ENCODE measurements at regions not wholly inside any gene's neighbourhood (a gene's known extent, or its start where the extent isn't known, plus 50 kb on each side); places are given as distances from the start of the nearest gene placed in this dataset.
A peak's percentile ranks its signal among the peaks of the same experiment; 100 is the strongest.
"Not testable (repeated sequence)": the region's sequence is repeated elsewhere in the genome, so short reads cannot be mapped to it uniquely, and the experiment has no call there.

DNA sequence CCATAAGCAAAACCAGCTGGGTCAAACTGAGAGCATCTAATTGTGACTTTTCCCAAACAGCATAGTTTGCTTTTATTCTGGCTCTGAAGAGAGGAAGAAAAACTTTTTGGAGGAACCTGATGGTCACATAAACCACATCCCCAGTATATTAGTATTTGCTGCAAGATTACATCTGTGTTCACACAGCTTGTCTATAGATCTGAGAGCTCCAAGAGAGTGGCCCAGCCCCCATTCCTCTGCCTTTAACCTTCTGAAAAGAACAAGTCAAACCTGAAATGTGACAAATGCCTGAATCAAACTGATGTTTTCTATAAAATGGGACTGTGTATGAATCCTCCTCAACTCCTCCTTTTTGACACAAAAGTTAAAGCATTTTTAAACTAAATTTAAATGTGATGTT, 435.2 kb downstream of the ZNF479 start:
- not testable (repeated sequence) for DNase-seq

DNA sequence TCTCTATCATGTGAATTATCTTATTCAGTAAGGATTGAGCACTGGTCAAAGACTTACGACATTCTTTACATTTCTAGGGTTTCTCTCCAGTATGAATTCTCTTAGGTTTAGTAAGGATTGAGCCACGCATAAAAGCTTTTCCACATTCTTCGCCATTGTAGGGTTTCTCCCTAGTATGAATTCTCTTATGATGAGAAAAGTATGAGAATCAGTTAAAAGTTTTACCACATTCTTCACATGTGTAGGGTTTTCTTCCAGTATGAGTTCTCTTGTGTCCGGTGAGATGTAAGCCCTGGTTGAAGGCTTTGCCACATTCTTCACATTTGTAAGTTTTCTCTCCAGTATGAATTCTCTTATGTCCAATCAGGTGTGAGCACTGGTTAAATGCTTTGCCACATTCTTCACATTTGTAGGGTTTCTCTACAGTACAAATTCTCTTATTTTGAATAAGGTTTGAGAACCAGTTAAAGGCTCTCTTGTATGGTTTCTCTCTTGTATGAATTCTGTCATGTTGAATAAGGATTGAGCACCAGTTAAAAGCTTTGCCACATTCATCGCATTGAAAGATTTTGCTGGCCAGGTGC, 445.9 kb downstream of the ZNF479 start:
- no peak for DNase-seq

DNA sequence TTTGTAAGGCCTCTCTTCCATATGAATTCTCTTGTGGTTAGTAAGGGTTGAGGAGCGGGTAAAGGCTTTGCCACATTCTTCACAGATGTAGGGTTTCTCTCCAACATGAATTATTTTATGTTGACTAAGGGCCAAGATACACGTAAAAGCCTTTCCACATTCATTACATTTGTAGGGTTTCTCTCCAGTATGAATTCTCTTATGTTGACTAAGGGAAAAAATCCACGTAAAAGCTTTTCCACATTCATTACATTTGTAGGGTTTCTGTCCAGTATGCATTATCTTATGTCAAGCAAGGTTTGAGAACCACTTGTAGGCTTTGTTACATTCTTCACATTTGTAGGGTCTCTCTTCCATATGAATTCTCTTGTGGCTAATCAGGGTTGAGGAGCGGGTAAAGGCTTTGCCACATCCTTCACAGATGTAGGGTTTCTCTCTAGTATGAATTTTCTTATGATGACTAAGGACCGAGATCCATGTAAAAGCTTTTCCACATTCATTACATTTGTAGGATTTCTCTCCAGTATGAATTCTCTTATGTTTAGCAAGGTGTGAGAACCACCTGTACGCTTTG, 493.0 kb downstream of the ZNF479 start:
- DNase-seq: no peak

DNA sequence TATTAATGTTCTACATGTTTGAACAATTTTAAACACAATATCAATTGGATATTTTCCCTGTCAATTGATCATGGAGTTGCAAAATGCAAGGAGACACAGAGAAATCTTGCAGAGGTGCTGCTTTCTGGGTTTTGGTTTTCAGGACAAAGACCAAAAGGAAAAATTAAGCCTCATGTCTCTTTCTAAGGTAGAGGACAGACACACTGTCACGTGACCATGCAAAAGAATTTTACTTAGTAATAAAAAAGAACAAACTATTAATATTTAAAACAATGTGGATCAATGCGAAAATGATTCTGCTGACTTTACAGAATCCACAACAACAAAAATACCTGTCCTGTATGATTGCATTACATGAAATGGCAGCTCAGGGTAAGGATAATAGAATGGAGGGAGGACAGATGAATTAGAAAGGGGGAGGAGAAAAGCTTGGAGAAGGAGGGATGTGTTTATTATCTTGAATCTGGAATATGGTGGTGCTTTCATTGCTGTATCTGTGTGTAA, 493.7 kb upstream of the NUPR2 start:
- no peak for DNase-seq

DNA sequence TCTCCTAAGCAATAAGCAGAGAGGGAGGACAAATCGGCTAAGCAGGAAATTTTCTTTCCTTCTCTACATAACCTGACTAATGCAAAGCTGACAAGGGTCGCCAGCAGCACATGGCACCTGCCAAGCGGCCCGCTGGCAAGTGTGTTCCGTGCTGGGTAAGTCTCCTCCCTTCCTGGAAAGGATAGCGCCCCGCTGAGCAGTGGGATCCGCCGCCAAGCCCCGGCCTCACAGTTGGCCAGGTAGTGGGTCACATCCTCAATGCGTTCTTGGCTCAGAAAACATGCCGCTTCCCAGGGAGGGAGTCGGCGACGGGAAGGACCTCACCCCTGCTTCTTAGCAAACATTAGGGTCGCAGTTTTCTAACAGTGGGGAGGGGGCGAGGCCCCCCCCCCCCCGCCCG, 488.9 kb upstream of the NUPR2 start:
- no peak for DNase-seq

DNA sequence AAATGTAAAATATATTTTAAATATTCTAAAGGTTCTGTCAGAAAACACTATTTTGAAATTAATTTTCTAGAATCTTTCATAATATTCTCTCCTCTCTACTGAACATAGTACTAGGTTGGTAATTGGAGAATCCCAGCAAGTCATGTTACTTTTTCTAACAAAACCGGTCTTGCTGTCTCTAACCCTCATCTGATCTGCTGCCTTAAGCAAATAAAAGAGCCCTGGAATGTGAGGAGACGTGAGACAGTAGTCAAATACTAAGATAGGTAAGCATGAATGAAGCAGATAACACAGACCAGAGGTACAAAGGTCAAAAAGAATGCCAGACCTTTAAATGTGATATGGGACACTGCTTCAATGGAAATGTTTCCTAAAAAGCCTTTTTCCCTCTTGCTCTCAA, 462.4 kb upstream of the NUPR2 start:
- no peak for DNase-seq

DNA sequence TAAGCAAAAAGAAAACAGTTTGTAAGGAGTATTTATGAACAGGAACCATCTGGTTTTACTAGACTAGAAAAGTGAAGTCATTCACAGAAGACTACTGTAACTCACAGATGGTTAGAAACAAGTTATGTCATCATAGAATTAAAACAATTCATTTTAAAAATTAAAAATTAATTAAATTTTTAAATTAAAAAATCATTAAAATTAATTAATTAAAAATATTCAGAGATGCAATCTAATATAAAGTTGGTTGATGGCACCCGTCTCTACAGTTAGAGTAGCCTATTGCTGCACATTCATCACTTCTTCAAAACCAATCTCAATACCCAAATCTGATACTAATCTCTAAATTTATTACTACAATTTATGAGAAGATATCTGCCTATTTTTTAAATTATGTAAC, 454.8 kb upstream of the NUPR2 start:
- no peak for DNase-seq

DNA sequence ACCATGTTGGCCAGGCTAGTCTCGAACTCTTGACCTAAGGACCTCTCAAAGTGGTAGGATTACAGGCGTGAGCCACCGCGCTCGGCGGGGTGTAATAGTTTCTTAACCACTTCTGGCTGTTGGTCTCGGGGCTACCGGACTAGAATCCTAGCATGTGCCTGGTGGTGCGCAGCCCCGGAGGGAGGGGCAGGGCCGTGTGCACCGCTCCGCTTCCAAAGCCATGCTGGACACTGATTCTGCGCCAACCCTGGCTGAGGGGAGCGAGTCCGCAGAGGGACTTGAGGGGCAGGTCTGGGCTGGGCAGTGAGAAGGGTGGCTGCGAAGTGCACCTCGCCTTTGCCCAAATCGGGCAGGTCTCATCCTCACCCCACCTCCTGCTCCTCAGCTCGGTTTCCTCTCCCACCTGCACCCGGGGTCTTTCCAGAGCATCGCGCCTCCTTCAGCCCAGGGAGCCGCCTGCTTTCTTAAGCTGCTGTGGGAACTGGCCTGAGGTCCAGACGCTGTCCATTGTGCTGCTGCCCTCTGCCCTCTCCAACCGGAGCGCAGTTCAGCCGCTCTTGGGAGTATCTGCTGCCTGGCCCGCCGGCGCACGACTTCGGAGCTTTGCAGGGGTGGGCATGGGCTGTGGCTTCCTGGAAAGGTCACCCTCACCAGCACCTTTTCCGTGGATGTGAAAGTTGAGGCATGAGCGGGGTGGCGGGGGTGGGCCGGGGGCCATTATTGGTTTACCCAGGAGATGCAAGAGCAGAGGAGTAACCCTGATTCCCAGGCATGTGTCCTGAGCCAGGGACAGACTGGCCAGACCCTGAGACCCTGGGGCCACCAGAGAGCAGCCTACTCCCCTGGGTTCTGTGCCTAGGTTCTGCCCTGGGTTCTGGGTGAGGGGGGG, 422.6 kb upstream of the NUPR2 start:
- no peak for DNase-seq

DNA sequence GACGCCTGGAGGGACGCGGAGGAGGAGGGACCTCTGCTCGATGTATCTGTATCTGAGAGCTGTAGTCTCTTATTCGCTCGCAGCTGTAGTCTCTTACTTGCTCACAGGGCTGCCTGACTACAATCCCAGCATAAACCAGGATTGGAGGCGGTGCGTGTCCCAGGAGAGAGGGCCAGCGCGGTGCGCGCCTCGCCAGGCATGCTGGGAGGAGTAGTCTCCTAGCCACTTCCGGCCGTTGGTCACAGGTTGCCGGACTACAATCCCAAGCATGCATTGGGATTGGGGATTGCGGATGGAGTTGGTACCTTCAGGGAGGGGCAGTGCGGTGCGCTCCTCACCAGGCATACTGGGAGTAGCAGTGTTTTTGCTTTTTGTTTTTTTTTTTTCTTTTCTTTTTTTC, 421.7 kb upstream of the NUPR2 start:
- DNase-seq: no peak

DNA sequence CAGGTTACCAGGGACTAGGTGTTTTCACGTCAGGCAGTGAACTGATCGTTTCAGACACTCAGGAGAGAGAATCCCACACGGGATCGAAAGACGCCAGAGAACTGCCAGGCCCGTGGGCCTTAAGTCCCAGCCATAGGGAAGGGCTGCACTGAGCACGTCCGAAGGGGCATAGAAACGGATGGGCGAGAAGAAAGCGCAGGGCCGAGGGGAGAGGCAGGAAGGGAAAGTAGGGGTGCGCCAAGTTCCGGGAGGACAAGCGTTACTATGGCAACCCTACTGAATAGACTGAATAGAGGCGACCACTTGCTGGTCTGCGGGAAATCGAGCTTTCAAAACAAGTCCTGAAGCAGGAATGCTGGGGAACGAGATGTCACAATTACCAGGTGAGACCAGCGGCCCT, 421.3 kb upstream of the NUPR2 start:
- no peak for DNase-seq

DNA sequence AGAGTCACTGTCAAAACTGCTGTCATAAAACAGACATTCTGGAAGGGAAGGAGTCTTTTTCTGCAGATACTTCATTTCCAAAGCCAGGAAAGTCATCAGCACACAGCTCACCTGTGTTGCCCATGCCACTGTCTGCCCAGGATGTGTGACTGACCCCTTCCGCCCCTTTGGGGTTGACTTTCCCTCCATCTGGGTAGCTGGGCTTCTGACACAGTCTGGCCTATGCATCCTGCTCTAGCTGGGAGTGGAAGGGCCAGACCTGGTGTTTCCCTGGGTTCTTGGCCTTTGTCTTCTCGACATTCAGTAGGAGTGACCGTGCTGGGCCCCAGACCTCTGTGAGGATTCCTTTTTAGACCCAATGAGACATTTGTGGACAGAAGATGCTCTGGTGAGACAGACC, 378.9 kb upstream of the NUPR2 start:
- DNase-seq: no peak

DNA sequence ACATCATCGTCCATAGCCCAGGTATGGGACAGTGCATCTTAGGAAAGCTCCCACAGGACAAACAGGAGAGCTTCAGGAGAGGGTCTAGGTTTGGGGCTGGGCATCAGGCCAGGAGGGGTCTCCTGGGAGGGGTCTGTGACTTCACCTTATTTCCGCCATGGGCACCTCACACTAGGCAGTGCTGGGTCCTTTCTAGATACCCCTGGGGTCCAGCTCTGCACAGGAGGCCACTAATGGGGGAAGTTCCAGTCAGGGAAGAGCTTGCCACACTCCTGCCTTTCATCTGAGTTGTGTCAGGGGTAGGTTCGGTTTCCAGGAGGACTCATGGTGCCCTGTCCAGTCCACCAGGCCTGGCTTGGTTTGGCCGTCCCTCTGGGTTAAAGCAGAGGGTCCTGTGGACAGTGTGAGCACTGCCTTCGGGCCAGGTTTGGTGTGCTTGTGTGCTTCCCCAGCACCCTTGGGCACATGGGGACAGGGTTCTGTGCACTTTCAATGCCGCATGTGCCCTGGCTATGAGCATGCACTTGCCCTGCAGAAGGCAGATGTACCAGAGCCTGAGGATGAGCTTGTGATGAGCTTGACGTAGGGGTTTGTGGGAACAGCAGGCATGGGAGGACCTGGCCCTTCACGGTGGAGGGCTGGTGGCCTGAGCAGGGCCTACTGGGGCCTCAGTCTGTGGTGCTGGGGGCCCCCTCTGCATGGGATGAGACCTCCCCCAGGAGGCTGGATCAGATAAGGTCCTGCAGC, 377.7 kb upstream of the NUPR2 start:
- DNase-seq: no peak

DNA sequence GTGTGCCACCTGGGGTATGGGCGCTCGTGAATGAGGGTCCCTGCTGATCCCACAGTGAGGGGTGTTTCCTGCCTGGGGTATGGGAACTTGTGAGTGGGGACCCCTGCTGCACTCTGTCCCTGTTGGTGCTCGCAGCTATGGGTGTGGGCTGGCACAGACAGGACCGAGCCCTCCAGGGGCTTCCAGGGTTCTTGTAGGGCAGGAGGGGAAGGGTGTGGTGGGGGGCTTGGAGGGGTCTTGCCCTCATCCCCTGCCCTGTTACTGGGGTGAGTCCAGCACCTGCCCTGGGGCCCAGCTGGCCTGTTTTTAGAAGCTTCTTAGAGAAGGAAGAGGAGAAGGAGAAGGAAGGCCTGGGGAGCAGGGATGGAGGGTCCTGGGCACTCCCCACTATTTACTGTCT, 377.0 kb upstream of the NUPR2 start:
- DNase-seq: no peak

DNA sequence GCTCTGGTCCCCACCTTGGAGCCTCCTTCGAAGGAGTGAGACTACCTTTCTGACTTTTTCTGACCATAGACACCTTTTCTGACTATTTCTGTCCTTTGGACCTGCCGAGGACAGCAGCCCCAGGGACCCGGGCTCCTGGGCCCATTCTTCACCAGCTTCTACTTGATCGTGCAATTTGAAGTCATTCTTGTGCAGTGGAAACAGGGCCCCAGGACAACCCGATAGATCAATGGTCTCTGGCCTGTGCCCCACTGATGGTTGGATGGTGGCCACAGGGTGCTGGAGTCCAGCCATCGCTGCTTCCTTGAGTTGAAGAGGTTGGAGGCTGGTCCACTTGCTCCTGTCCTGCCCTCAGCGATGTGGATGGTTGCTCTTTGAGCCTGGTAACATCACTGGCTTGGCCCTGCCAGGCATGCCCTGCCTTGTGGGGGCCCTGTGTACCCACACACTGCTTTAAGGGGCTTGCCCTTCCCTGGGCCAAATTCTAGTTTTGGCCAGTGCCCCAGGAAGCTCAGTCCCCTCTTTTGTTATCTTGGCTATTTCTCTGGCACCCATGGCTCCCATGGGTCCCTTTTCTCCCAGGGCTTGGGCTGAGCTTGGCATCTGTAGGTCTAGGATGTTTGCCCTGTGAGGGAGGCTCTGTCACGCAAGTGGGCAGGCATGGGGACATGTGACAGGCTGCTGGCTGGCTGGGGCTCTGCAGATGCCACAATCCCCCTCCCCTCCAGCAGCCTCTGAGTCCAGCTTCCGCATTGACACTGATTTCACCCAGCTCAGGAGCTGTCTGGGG, 375.6 kb upstream of the NUPR2 start:
- DNase-seq: no peak

DNA sequence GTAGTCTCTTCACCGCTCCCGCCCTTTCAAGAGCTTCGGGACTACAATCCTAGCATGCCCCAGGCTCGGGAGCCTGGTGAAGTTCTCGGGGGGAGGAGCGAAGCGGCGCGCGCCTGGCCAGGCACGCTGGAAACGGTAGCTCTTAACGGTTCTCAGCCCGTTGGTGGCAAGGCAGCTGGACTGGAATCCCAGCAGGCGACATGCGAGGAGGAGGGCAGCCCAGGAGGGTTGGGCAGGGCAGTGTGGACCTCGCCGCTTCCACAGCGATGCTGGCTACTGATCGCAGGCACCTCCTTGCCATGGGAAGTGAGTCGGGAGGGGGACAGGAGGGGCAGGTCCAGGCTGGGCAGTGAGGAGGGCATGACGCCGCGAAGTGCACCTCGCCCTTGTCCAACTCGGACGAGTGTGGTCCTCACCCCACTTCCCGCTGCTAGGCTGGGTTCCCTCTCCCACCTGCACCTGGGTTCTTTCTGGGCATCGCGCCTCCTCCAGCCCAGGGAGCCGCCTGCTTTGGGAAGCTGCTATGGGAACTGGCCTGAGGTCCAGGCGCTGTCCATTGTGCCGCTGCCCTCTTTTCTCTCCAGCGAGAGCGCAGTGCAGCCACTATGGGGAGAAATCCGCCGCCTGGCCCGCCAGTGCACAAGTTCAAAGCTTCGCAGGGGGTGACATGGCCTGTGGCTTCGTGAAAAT, 367.8 kb upstream of the NUPR2 start:
- DNase-seq: no peak

DNA sequence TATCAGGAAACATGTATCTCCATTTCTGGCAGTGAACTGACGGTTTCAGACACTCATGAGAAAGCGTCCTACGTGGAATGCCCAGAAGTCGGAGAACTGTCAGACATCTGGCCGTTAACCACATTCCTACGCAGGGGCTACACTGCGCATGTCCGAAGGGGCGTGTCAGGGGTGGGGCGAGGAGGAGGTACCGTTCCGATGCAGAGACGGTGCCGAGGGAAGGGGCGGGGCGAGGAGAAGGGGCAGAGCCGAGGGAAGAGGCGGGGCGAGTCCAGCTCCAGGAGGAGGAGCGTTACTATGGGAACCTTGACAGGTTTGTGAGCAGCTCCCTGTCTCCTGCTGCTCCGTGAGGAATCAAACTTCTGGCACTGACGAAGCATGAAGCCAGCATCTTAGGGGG, 366.9 kb upstream of the NUPR2 start:
- no peak for DNase-seq

DNA sequence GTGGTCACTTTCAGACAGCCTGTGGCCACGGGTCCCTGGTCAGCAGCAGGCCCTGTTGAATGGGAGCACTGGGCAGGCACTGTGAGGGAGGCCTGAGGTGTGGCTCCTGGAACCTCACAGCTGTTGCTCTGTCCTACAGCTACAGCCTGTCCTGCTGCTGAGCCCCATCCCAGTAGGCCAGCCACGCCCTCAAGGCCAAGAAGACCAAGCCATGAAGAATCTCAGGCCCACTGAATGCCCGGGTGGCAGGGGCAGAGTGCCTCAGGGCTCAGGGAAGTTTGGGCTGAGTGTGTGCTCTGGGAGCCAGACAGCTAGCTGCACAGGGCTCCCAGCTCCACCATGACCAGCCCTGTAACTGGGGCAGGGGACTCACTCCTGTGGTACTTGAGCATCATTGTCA, 363.5 kb upstream of the NUPR2 start:
- DNase-seq: no peak

DNA sequence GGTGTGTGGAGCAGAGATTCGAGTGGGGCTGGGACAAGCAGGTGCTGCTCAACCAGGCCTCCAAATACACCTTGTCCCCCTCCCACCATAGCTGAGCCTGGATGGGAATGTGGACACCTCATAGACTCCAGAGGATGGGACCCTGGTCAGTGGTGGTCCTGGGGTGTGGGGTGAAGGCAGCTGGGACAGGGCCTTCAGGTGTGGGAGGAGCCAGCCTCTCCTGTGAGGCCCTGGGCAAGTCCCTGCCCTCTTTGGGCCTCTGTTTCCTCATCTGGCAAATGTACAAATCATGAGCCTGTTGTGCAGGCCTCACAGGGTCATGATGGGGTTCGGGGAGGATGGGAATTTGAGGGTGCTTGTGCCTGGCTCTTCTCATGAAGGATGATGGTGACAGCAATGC, 362.9 kb upstream of the NUPR2 start:
- DNase-seq: no peak

DNA sequence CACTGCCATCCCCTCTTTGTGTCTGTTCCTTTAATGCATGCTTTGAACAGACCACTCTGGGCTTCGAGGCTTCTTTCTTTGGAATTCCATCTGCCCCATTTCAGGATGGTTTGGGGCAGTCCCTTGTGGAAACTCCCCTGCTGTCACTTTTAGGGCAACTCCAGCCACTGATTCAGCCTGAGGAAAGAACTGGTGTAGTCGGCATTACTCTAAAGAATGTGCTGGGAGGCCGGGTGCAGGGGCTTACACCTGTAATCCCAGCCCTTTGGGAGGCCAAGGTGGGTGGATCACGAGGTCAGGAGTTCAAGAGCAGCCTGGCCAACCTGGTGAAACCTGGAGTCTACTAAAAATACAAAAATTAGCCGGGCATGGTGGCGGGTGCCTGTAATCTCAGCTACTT, 358.1 kb upstream of the NUPR2 start:
- DNase-seq: no peak

DNA sequence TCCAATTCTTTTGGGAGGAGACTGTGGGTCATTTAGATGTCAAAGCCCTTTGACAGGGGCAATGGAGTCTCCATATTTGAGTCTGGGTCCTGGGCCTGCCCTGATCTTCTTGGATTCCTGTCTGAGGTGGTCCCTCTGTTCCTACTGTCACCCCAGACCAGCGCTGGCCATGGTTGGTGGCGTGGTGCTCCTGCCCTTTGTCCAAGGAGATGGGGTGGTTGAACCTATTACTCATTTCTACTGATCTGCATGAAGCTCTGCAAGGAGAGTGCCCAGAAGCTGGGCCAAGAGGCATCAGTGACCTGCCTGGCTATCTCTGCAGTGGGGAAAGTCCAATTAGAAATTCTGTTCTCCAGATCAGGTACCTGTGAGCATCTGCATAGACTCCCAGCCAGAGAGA, 355.6 kb upstream of the NUPR2 start:
- no peak for DNase-seq

DNA sequence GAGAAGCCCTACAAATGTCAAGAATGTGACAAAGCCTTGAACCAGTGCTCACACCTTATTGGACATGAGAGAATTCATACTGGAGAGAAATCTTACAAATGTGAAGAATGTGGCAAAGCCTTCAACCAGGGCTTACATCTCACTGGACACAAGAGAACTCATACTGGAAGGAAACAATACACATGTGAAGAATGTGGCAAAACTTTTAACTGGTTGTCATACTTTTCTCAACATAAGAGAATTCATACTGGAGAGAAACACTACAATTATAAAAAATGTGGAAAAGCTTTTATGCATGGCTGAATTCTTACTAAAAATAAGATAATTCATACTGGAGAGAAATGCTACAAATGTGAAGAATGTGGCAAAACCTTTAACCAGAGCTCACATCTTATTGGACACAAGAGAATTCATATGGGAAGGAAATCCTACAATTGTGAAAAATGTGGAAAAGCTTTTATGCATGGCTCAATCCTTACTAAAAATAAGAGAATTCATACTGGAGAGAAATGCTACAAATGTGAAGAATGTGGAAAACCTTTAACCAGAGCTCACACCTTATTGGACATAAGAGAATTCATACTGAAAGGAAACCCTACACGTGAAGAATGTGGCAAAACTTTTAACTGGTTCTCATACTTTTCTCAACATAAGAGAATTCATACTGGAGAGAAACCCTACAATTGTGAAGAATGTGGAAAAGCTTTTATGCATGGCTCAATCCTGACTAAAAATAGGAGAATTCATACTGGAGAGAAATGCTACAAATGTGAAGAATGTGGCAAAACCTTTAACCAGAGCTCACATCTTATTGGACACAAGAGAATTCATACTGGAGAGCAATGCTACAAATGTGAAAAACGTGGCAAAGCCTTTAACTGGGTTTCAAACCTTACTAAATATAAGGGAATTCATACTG, 350.6 kb upstream of the NUPR2 start:
- DNase-seq: peak; percentile 1

All from dermis blood vessel endothelial cell (primary cell).